Gastroesophageal sphincter (tissue), 4 donors: ENCODE measurements at regions not wholly inside any gene's neighbourhood (a gene's known extent, or its start where the extent isn't known, plus 50 kb on each side); places are given as distances from the start of the nearest gene placed in this dataset.

ENCODE experiments used
- ATAC-seq: fragments of 150-250 bp; one replicate; pipeline ENCODE4 v1.9.1; 2016; ENCODE audit warnings: mild to moderate bottlenecking, moderate library complexity
- H3K27ac ChIP-seq, 4 donors: fragments of 200-600 bp; sonication (generic) in 3 of 4; 1 replicate in 3 of 4; 2 replicates in 1 of 4; pipeline ENCODE4 v1.5.1; 2016 to 2019
- H3K27me3 ChIP-seq: fragments of 200-600 bp; sonication (generic); one replicate; pipeline ENCODE4 v1.5.1; 2019
- H3K36me3 ChIP-seq, 2 donors: fragments of 200-600 bp; sonication (generic); one replicate each; pipeline ENCODE4 v1.5.1; 2019; ENCODE audit warnings: control low read depth in 1 of 2
- H3K4me1 ChIP-seq, 3 donors: fragments of 200-600 bp; sonication (generic); 1 replicate in 2 of 3; 2 replicates in 1 of 3; pipeline ENCODE4 v1.5.1; 2016 to 2019; ENCODE audit warnings: control low read depth in 2 of 3
- H3K4me3 ChIP-seq, 2 donors: fragments of 200-600 bp; sonication (generic); one replicate each; pipeline ENCODE4 v1.5.1; 2019; ENCODE audit warnings: mild to moderate bottlenecking in 1 of 2, moderate library complexity in 1 of 2
- H3K9me3 ChIP-seq, 3 donors: fragments of 200-600 bp; sonication (generic); one replicate each; pipeline ENCODE4 v1.5.1; 2017 to 2019; ENCODE audit warnings: control low read depth in 2 of 3
- CTCF ChIP-seq, 4 experiments: fragments of 200-600 bp in 2 of 4; fragments of 450-650 bp in 2 of 4; sonication (generic) in 1 of 4; IDR thresholded peaks; one replicate each; pipeline ENCODE4 v1.5.1; 2017 to 2019; ENCODE audit warnings: antibody characterized with exemption in 4 of 4, mild to moderate bottlenecking in 2 of 4, moderate library complexity in 2 of 4
- EP300 ChIP-seq: sonication (generic); formaldehyde crosslinking; IDR thresholded peaks from one replicate; pipeline ENCODE4 v1.6.1; 2017; ENCODE audit warnings: antibody characterized with exemption, mild to moderate bottlenecking
- POLR2A ChIP-seq, 2 donors: fragments of 450-650 bp; IDR thresholded peaks; one replicate each; pipeline ENCODE4 v1.6.1; 2017; ENCODE audit warnings: antibody characterized with exemption in 2 of 2, mild to moderate bottlenecking in 2 of 2, moderate library complexity in 1 of 2
- POLR2AphosphoS5 ChIP-seq: sonication (generic); formaldehyde crosslinking; IDR thresholded peaks from one replicate; pipeline ENCODE4 v1.6.1; 2017; ENCODE audit warnings: antibody characterized with exemption
- WGBS, 2 donors: methylation state at CpG; one replicate each; pipeline ENCODE4 v1.1.5; 2018; ENCODE audit warnings: low coverage in 1 of 2; 5-methylcytosine and 5-hydroxymethylcytosine counted together

- no peaks in the 10 kb centered on the region for H3K36me3 ChIP-seq
- no peaks in the 10 kb centered on the region for H3K4me1 ChIP-seq
- no peaks in the 10 kb centered on the region for H3K9me3 ChIP-seq
- no peaks in the 10 kb centered on the region for H3K27me3 ChIP-seq
- TF ChIP-seq CTCF (IDR thresholded peaks at IDR 0.05) = no peak
- no peak overlapping the region for H3K4me3 ChIP-seq
- no peak for ATAC-seq
- 67 to 68% methylated on average over 4 to 5 of the region's 5 CpGs for WGBS, 2 donors
- no peak overlapping the region for H3K27ac ChIP-seq
These were observed 267.8 kb downstream of the STIM2 start for GRCh38 chr4:27128443-27128842.

- Histone ChIP-seq H3K27me3 (no peaks in the 10 kb centered on the region), H3K9me3 (peaks cover 0 to under 1% (median 0%) of the 10 kb centered on the region in 3 donors), H3K36me3 (no peaks in the 10 kb centered on the region), H3K4me1 (no peaks in the 10 kb centered on the region), H3K4me3 (no peak overlapping the region), H3K27ac (no peak overlapping the region)
- TF ChIP-seq POLR2A (IDR thresholded peaks at IDR 0.05) (no peak), EP300 (no peak), POLR2AphosphoS5 (no peak), CTCF (IDR thresholded peaks at IDR 0.05) (no peak)
- WGBS, 2 donors = 47 to 57% methylated on average over 5 to 7 of the region's 7 CpGs
- no peak for ATAC-seq
These were observed 269.3 kb downstream of the STIM2 start for GRCh38 chr4:27129871-27130366.

- Histone ChIP-seq H3K27ac (no peak overlapping the region), H3K4me1 (no peaks in the 10 kb centered on the region), H3K4me3 (no peak overlapping the region), H3K9me3 (peaks cover 0 to 12% (median 0%) of the 10 kb centered on the region in 3 donors), H3K36me3 (no peaks in the 10 kb centered on the region), H3K27me3 (no peaks in the 10 kb centered on the region)
- ATAC-seq = no peak
- no peak for TF ChIP-seq EP300
- no peak for TF ChIP-seq CTCF (IDR thresholded peaks at IDR 0.05)
- no peak for TF ChIP-seq POLR2A (IDR thresholded peaks at IDR 0.05)
- no peak for TF ChIP-seq POLR2AphosphoS5
- 86 to 100% methylated on average over 1 of the region's 1 CpG for WGBS, 2 donors
These were observed 271.9 kb downstream of the STIM2 start for GRCh38 chr4:27132497-27132896.

GRCh38 chr4:27140486-27140885, 279.8 kb downstream of the STIM2 start:
- H3K4me3 ChIP-seq = no peak overlapping the region
- peaks cover 0 to 6% (median 0%) of the 10 kb centered on the region in 3 donors for H3K9me3 ChIP-seq
- TF ChIP-seq POLR2A (IDR thresholded peaks at IDR 0.05) (no peak), POLR2AphosphoS5 (no peak), EP300 (no peak), CTCF (IDR thresholded peaks at IDR 0.05) (no peak)
- no peaks in the 10 kb centered on the region for H3K27me3 ChIP-seq
- 46 to 55% methylated on average over 4 of the region's 4 CpGs for WGBS, 2 donors
- no peaks in the 10 kb centered on the region for H3K36me3 ChIP-seq
- no peaks in the 10 kb centered on the region for H3K4me1 ChIP-seq
- no peak overlapping the region for H3K27ac ChIP-seq
- no peak for ATAC-seq

- no peak for TF ChIP-seq CTCF (IDR thresholded peaks at IDR 0.05)
- no peak for TF ChIP-seq EP300
- TF ChIP-seq POLR2A (IDR thresholded peaks at IDR 0.05) = no peak
- no peak for TF ChIP-seq POLR2AphosphoS5
- H3K4me1 ChIP-seq = no peaks in the 10 kb centered on the region
- no peak for ATAC-seq
- H3K9me3 ChIP-seq = no peaks in the 10 kb centered on the region
- H3K4me3 ChIP-seq = no peak overlapping the region
- H3K27ac ChIP-seq = no peak overlapping the region
- 84 to 88% methylated on average over 4 to 5 of the region's 6 CpGs for WGBS, 2 donors
- no peaks in the 10 kb centered on the region for H3K36me3 ChIP-seq
- no peaks in the 10 kb centered on the region for H3K27me3 ChIP-seq
These were observed 280.9 kb downstream of the STIM2 start for GRCh38 chr4:27141530-27141929.
